Breast epithelium (tissue), 3 donors: ENCODE measurements at regions not wholly inside any gene's neighbourhood (a gene's known extent, or its start where the extent isn't known, plus 50 kb on each side); places are given as distances from the start of the nearest gene placed in this dataset.

ENCODE experiments used
- POLR2A ChIP-seq: fragments of 450-650 bp; IDR thresholded peaks from one replicate; pipeline ENCODE4 v1.6.1; 2016; ENCODE audit warnings: antibody characterized with exemption, mild to moderate bottlenecking, moderate library complexity
- TF ChIP-seq, protein P1 (sequence below), 3 donors: fragments of 450-650 bp; IDR thresholded peaks; one replicate each; pipeline ENCODE4 v1.5.1; 2016 to 2017; ENCODE audit warnings: antibody characterized with exemption in 3 of 3, mild to moderate bottlenecking in 3 of 3, moderate library complexity in 3 of 3

DNA sequence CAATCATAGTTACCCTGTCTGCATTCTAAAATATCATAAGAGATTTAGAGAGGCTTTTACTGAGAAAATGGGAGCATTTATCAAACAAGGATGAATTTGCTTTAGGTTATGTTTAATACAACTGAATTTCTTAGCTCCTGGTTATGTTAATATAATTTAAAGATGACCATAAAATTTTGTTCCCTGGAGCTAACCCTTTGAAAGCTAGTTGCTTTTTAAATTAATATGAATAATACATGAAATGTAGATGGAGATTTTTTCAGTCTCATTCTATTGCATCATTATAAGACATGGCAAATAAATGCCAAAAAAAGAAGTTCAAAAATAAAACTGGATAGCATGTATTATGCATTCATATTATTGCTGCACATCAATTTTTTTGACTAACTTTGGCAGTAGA lies 344.1 kb upstream of the NXPH2 start:
- TF ChIP-seq, protein P1, sequence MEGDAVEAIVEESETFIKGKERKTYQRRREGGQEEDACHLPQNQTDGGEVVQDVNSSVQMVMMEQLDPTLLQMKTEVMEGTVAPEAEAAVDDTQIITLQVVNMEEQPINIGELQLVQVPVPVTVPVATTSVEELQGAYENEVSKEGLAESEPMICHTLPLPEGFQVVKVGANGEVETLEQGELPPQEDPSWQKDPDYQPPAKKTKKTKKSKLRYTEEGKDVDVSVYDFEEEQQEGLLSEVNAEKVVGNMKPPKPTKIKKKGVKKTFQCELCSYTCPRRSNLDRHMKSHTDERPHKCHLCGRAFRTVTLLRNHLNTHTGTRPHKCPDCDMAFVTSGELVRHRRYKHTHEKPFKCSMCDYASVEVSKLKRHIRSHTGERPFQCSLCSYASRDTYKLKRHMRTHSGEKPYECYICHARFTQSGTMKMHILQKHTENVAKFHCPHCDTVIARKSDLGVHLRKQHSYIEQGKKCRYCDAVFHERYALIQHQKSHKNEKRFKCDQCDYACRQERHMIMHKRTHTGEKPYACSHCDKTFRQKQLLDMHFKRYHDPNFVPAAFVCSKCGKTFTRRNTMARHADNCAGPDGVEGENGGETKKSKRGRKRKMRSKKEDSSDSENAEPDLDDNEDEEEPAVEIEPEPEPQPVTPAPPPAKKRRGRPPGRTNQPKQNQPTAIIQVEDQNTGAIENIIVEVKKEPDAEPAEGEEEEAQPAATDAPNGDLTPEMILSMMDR (IDR thresholded peaks at IDR 0.05), result no peak
- no peak for TF ChIP-seq POLR2A
